Stimulated activated CD4-positive, alpha-beta T cell treated with anti-CD3 and anti-CD28 coated beads, Interleukin-15, amount 100 ng/mL, for 24 hours (primary cell): ENCODE measurements at regions not wholly inside any gene's neighbourhood (a gene's known extent, or its start where the extent isn't known, plus 50 kb on each side); places are given as distances from the start of the nearest gene placed in this dataset.
"Not testable (repeated sequence)": the region's sequence is repeated elsewhere in the genome, so short reads cannot be mapped to it uniquely, and the experiment has no call there.

Source experiments
- DNase-seq: peaks from one replicate; pipeline ENCODE4 v3.0.0-alpha.2; 2020

GRCh38 chr11:97463891-97464290 is 1074.1 kb downstream of the JRKL start:
- no peak for DNase-seq

GRCh38 chr11:97471480-97471879 is 1081.7 kb downstream of the JRKL start:
- DNase-seq = no peak

GRCh38 chr11:97487387-97487786 is 1097.6 kb downstream of the JRKL start:
- DNase-seq = no peak

- DNase-seq = no peak
These were observed 1109.1 kb downstream of the JRKL start for GRCh38 chr11:97498891-97499290.

- DNase-seq = no peak
These were observed 1112.4 kb downstream of the JRKL start for GRCh38 chr11:97502201-97502600.

- no peak for DNase-seq
These were observed 1116.4 kb downstream of the JRKL start for GRCh38 chr11:97506076-97506759.

- no peak for DNase-seq
These were observed 1124.6 kb downstream of the JRKL start for GRCh38 chr11:97514446-97514845.

GRCh38 chr11:97516688-97517087 is 1126.9 kb downstream of the JRKL start:
- DNase-seq = no peak

GRCh38 chr11:97525273-97525672 is 1135.5 kb downstream of the JRKL start:
- DNase-seq = no peak

GRCh38 chr11:97537407-97538150 is 1147.8 kb downstream of the JRKL start:
- no peak for DNase-seq

GRCh38 chr11:97544431-97544830 is 1154.6 kb downstream of the JRKL start:
- no peak for DNase-seq

GRCh38 chr11:97548280-97548679 is 1158.5 kb downstream of the JRKL start:
- DNase-seq = no peak

GRCh38 chr11:97557399-97557798 is 1167.6 kb downstream of the JRKL start:
- no peak for DNase-seq

- no peak for DNase-seq
These were observed 1178.0 kb downstream of the JRKL start for GRCh38 chr11:97567801-97568200.

GRCh38 chr11:97570636-97571035 is 1180.8 kb downstream of the JRKL start:
- no peak for DNase-seq

GRCh38 chr11:97573771-97574170 is 1184.0 kb downstream of the JRKL start:
- not testable (repeated sequence) for DNase-seq

- no peak for DNase-seq
These were observed 1185.3 kb downstream of the JRKL start for GRCh38 chr11:97574976-97575665.

GRCh38 chr11:97607291-97608000 is 1217.6 kb downstream of the JRKL start:
- no peak for DNase-seq

GRCh38 chr11:97610000-97610399 is 1220.2 kb downstream of the JRKL start:
- DNase-seq = no peak

- no peak for DNase-seq
These were observed 1221.0 kb downstream of the JRKL start for GRCh38 chr11:97610854-97611253.

- no peak for DNase-seq
These were observed 1221.5 kb downstream of the JRKL start for GRCh38 chr11:97611345-97611744.

GRCh38 chr11:97614606-97615005 is 1224.8 kb downstream of the JRKL start:
- DNase-seq = no peak

GRCh38 chr11:97615546-97615945 is 1225.7 kb downstream of the JRKL start:
- no peak for DNase-seq
